HepG2 (cell line): ENCODE measurements at regions not wholly inside any gene's neighbourhood (a gene's known extent, or its start where the extent isn't known, plus 50 kb on each side); places are given as distances from the start of the nearest gene placed in this dataset.

Experiments used
- ATAC-seq: fragments of 200-7000 bp; cut with Tn5 transposase; 3 replicates; pipeline ENCODE4 v1.9.1; 2020; ENCODE audit warnings: mild to moderate bottlenecking, moderate library complexity
- BruUV-seq: library from RNA; stranded (reverse); fragments of 400-500 nt; replicated peaks from 2 replicates; lab custom pipeline; 2021; lab: Mats Ljungman, UMichigan
- CTCF ChIA-PET: fragments of 300-600 bp; formaldehyde crosslinking; extraction: SDS; loops from one replicate; lab custom pipeline; 2021; ENCODE audit warnings: low total read pairs, inconsistent platforms, low intra/inter-chr PET ratio; lab: Yijun Ruan, JAX
- POLR2A ChIA-PET: fragments of 350-600 bp; sonication (Branson Sonifier 250); formaldehyde crosslinking; loops from one replicate; lab custom pipeline; 2020; ENCODE audit warnings: antibody characterized with exemption, inconsistent platforms; lab: Yijun Ruan, JAX
- DNase-seq: peaks from one replicate; pipeline ENCODE4 v3.0.0-alpha.2; 2015; ENCODE audit warnings: low spot score
- FAIRE-seq: peaks from 3 replicates; lab custom pipeline; 2011; peaks lifted over from hg19 to GRCh38; lab: Jason Lieb, UNC
- H2AFZ ChIP-seq: one replicate; pipeline ENCODE4 v1.6.1; 2011; ENCODE audit warnings: low read length, inconsistent platforms
- H3K27ac ChIP-seq: fragments of 300-600 bp; 3 replicates; pipeline ENCODE4 v1.8.0; 2011; ENCODE audit warnings: mixed run types, mild to moderate bottlenecking, mixed read lengths, low read length, inconsistent platforms; ENCODE audit not compliant: insufficient read depth; ENCODE audit errors: extremely low read length
- H3K27me3 ChIP-seq, 2 experiments: fragments of 200-600 bp in 1 of 2; 2 replicates in 1 of 2; 3 replicates in 1 of 2; pipeline versions ENCODE4 v1.6.0 to v1.8.0; 2011; ENCODE audit warnings: low read length in 2 of 2, mild to moderate bottlenecking in 2 of 2, moderate library complexity in 2 of 2, inconsistent platforms in 1 of 2; ENCODE audit not compliant: insufficient read depth in 2 of 2, control insufficient read depth in 1 of 2
- H3K36me3 ChIP-seq, 2 experiments: fragments of 200-600 bp in 1 of 2; replicated peaks in 1 of 2; 2 replicates in 1 of 2; 3 replicates in 1 of 2; pipeline versions ENCODE4 v1.5.1 to v1.8.0; 2011; ENCODE audit warnings: low read length in 2 of 2, inconsistent platforms in 1 of 2; ENCODE audit not compliant: insufficient read depth in 2 of 2, control insufficient read depth in 1 of 2
- H3K4me1 ChIP-seq: 2 replicates; pipeline ENCODE4 v1.5.1; 2012; ENCODE audit warnings: low read length, inconsistent platforms; ENCODE audit not compliant: insufficient read depth
- H3K4me2 ChIP-seq: 2 replicates; pipeline ENCODE4 v1.6.0; 2011; ENCODE audit warnings: low read depth, low read length, inconsistent platforms
- H3K4me3 ChIP-seq, 3 experiments: fragments of 200-600 bp in 1 of 3; sonication (generic), shearing (Covaris generic) in 1 of 3; replicated peaks in 1 of 3; 2 replicates each; pipeline ENCODE4 v1.5.1; 2011 to 2016; ENCODE audit warnings: low read length in 3 of 3, inconsistent platforms in 2 of 3, low read depth in 2 of 3, mild to moderate bottlenecking in 2 of 3, control low read depth in 1 of 3, mixed read lengths in 1 of 3; ENCODE audit not compliant: insufficient read depth in 1 of 3
- H3K79me2 ChIP-seq: one replicate; pipeline ENCODE4 v1.6.1; 2011; ENCODE audit warnings: low read length, inconsistent platforms; ENCODE audit not compliant: insufficient read depth
- H3K9ac ChIP-seq: 2 replicates; pipeline ENCODE4 v1.6.0; 2011; ENCODE audit warnings: mild to moderate bottlenecking, low read depth, low read length, inconsistent platforms; ENCODE audit not compliant: insufficient read depth
- H3K9me3 ChIP-seq: 2 replicates; pipeline ENCODE4 v1.5.1; 2012; ENCODE audit warnings: mild to moderate bottlenecking, low read length
- H4K20me1 ChIP-seq: 2 replicates; pipeline ENCODE4 v1.6.0; 2011; ENCODE audit warnings: inconsistent platforms, mild to moderate bottlenecking, low read length, moderate library complexity; ENCODE audit not compliant: insufficient read depth
- CHD4 ChIP-seq: fragments of 200-600 bp; sonication (generic); IDR thresholded peaks from 2 replicates; pipeline ENCODE4 v1.7.0; 2017; ENCODE audit warnings: mild to moderate bottlenecking, low read length, borderline replicate concordance
- GTF3A ChIP-seq: sonication (generic); formaldehyde crosslinking; conservative IDR thresholded peaks from 2 replicates; pipeline ENCODE4 v1.4.0; 2020; ENCODE audit warnings: mild to moderate bottlenecking, missing genetic modification reagents
- HOXA5 ChIP-seq: sonication (generic); formaldehyde crosslinking; IDR thresholded peaks from 2 replicates; pipeline ENCODE4 v1.4.0; 2020; ENCODE audit warnings: missing genetic modification reagents
- KLF16 ChIP-seq, 2 experiments: sonication (generic) in 1 of 2; formaldehyde crosslinking in 1 of 2; IDR thresholded peaks; 2 replicates each; pipeline versions ENCODE4 v1.6.1 to v1.8.0; 2016 to 2023; ENCODE audit warnings: missing genetic modification reagents in 2 of 2, missing compliant biosample characterization in 1 of 2
- MAFF ChIP-seq: IDR thresholded peaks from 2 replicates; pipeline ENCODE4 v1.6.1; 2011; ENCODE audit warnings: low read depth, low read length, improper control_type of control experiment
- NPAS2 ChIP-seq: sonication (generic); formaldehyde crosslinking; IDR thresholded peaks from 2 replicates; pipeline ENCODE4 v1.8.0; 2022; ENCODE audit warnings: mild to moderate bottlenecking, missing genetic modification reagents, borderline replicate concordance
- ONECUT2 ChIP-seq: sonication (generic); formaldehyde crosslinking; IDR thresholded peaks from 2 replicates; pipeline ENCODE4 v1.4.0; 2020; ENCODE audit warnings: missing genetic modification reagents
- RNF2 ChIP-seq: fragments of 450-650 bp; conservative IDR thresholded peaks from 2 replicates; pipeline ENCODE4 v1.6.1; 2016; ENCODE audit warnings: low read depth
- SIN3B ChIP-seq: fragments of 150-350 bp; IDR thresholded peaks from 2 replicates; pipeline ENCODE4 v1.6.1; 2014; ENCODE audit warnings: low read length
- TGIF2 ChIP-seq: IDR thresholded peaks from 2 replicates; pipeline ENCODE4 v1.6.1; 2016; ENCODE audit warnings: control low read depth, missing compliant biosample characterization
- ZNF10 ChIP-seq: sonication (generic); formaldehyde crosslinking; IDR thresholded peaks from 2 replicates; pipeline ENCODE4 v1.4.0; 2020; ENCODE audit warnings: mild to moderate bottlenecking, low read depth, missing genetic modification reagents, borderline replicate concordance
- ZNF790 ChIP-seq: sonication (generic); formaldehyde crosslinking; IDR thresholded peaks from 2 replicates; pipeline ENCODE4 v1.8.0; 2022; ENCODE audit warnings: missing genetic modification reagents, mild to moderate bottlenecking, borderline replicate concordance
- WGBS: methylation state at CpG from one replicate; pipeline ENCODE4 v1.1.6; 2017; ENCODE audit warnings: low lambda C conversion rate; 5-methylcytosine and 5-hydroxymethylcytosine counted together
- in situ Hi-C: cut with HindIII; loops from 2 replicates; pipeline ENCODE4 v1.10.0; 2017; ENCODE audit warnings: low pct_unique_long_range_greater_than_20kb; ENCODE audit not compliant: extremely low pct_ligation_motif_present
- intact Hi-C: fragments of 100-400 bp; cut with micrococcal nuclease; formaldehyde crosslinking; loops from one replicate; pipeline ENCODE4 v1.10.0; 2022; ENCODE audit not compliant: unreplicated experiment
- TF ChIP-seq, protein P1 (sequence below): sonication (generic); formaldehyde crosslinking; IDR thresholded peaks from 2 replicates; pipeline ENCODE4 v1.5.0; 2020; ENCODE audit warnings: missing genetic modification reagents
- TF ChIP-seq, protein P2 (sequence below): sonication (generic); formaldehyde crosslinking; IDR thresholded peaks from 2 replicates; pipeline ENCODE4 v1.5.1; 2020; ENCODE audit warnings: missing genetic modification reagents, mild to moderate bottlenecking, borderline replicate concordance
- TF ChIP-seq, protein P3 (sequence below): IDR thresholded peaks from 2 replicates; pipeline ENCODE4 v1.6.1; 2012; ENCODE audit warnings: low read length, improper control_type of control experiment

DNA sequence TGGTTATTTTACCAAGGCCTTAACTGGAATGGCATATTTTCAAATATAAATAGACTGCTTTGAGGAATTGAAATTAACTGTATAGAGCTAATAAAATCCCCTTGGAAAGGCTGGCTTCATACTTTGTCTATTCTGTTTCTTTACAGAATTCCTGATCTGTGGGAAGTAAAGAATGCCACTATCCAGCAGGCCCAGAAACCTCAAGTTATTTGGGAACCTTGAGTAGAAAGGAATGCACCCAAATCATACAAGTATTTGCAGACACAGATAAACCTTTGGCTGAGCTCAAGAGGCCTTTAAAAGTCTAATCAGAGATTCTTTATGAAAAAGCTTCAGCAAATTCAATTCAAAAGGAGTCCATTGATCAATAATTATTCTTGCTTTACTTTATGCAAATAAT, 975.7 kb upstream of the PABPC4L start:
- POLR2A ChIA-PET, result no interaction called here

DNA sequence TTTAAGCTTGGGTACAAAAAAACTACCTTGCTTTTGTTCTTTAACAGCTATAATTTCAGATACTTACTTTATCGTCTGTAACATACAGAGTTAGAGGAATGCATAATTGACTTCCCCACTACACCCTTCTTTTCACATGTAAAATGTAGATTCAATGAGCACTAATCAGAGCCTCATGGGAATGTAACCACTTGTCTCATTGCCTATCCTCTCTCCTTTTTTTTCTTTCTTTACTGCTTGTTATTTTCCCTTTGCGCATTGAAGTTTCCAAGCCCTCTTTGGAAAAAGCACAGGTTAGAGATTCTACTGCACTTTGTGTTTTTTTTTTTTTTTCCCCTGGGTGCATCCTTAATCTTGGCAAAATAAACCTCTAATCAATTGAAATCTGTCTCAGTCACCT, 965.1 kb upstream of the PABPC4L start:
- Histone ChIP-seq H3K4me3 (no peak overlapping the region), H3K79me2 (no peaks in the 10 kb centered on the region), H3K4me2 (no peak overlapping the region), H3K36me3 (no peaks in the 10 kb centered on the region), H3K9ac (no peak overlapping the region), H3K27me3 (no peaks in the 10 kb centered on the region), H3K27ac (no peak overlapping the region), H4K20me1 (no peaks in the 10 kb centered on the region), H3K4me1 (no peaks in the 10 kb centered on the region), H3K9me3 (no peaks in the 10 kb centered on the region), H2AFZ (no peak overlapping the region)
- ChIA-PET POLR2A (no interaction called here), CTCF (no interaction called here)
- BruUV-seq, result no TSS peak
- DNase-seq (no peak), FAIRE-seq (no peak), ATAC-seq (no peak)
- intact Hi-C loops (no loop called here), in situ Hi-C loops (no loop called here)
- WGBS, result 92% methylated on average over 2 of the region's 2 CpGs
- TF ChIP-seq CHD4 (no peak), GTF3A (CRISPR knock-in tag) (no peak), TGIF2 (CRISPR knock-in tag) (no peak), ZNF10 (CRISPR knock-in tag) (no peak), HOXA5 (no peak), MAFF (no peak), ONECUT2 (no peak), NPAS2 (no peak)
- TF ChIP-seq, protein P1, sequence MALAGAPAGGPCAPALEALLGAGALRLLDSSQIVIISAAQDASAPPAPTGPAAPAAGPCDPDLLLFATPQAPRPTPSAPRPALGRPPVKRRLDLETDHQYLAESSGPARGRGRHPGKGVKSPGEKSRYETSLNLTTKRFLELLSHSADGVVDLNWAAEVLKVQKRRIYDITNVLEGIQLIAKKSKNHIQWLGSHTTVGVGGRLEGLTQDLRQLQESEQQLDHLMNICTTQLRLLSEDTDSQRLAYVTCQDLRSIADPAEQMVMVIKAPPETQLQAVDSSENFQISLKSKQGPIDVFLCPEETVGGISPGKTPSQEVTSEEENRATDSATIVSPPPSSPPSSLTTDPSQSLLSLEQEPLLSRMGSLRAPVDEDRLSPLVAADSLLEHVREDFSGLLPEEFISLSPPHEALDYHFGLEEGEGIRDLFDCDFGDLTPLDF, result no peak
- TF ChIP-seq, protein P2, sequence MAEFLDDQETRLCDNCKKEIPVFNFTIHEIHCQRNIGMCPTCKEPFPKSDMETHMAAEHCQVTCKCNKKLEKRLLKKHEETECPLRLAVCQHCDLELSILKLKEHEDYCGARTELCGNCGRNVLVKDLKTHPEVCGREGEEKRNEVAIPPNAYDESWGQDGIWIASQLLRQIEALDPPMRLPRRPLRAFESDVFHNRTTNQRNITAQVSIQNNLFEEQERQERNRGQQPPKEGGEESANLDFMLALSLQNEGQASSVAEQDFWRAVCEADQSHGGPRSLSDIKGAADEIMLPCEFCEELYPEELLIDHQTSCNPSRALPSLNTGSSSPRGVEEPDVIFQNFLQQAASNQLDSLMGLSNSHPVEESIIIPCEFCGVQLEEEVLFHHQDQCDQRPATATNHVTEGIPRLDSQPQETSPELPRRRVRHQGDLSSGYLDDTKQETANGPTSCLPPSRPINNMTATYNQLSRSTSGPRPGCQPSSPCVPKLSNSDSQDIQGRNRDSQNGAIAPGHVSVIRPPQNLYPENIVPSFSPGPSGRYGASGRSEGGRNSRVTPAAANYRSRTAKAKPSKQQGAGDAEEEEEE (CRISPR knock-in tag), result no peak

More for the DNA sequence above, 975.7 kb upstream of the PABPC4L start:
- BruUV-seq, result no TSS peak
- H4K20me1 ChIP-seq, result no peaks in the 10 kb centered on the region
- no peaks in the 10 kb centered on the region for H3K36me3 ChIP-seq
- intact Hi-C loops, result no loop called here
- no peaks in the 10 kb centered on the region for H3K79me2 ChIP-seq
- H3K27me3 ChIP-seq, result no peaks in the 10 kb centered on the region
- TF ChIP-seq, protein P3, sequence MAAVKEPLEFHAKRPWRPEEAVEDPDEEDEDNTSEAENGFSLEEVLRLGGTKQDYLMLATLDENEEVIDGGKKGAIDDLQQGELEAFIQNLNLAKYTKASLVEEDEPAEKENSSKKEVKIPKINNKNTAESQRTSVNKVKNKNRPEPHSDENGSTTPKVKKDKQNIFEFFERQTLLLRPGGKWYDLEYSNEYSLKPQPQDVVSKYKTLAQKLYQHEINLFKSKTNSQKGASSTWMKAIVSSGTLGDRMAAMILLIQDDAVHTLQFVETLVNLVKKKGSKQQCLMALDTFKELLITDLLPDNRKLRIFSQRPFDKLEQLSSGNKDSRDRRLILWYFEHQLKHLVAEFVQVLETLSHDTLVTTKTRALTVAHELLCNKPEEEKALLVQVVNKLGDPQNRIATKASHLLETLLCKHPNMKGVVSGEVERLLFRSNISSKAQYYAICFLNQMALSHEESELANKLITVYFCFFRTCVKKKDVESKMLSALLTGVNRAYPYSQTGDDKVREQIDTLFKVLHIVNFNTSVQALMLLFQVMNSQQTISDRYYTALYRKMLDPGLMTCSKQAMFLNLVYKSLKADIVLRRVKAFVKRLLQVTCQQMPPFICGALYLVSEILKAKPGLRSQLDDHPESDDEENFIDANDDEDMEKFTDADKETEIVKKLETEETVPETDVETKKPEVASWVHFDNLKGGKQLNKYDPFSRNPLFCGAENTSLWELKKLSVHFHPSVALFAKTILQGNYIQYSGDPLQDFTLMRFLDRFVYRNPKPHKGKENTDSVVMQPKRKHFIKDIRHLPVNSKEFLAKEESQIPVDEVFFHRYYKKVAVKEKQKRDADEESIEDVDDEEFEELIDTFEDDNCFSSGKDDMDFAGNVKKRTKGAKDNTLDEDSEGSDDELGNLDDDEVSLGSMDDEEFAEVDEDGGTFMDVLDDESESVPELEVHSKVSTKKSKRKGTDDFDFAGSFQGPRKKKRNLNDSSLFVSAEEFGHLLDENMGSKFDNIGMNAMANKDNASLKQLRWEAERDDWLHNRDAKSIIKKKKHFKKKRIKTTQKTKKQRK, result no peak
- TF ChIP-seq KLF16 (CRISPR knock-in tag; IDR thresholded peaks at IDR 0.05) (no peak), SIN3B (no peak), RNF2 (no peak), ZNF790 (no peak)
- H2AFZ ChIP-seq, result no peak overlapping the region
- CTCF ChIA-PET, result no interaction called here
- no peak overlapping the region for H3K4me3 ChIP-seq
- no peak for FAIRE-seq
- H3K4me2 ChIP-seq, result no peak overlapping the region
- no peaks in the 10 kb centered on the region for H3K4me1 ChIP-seq
- no peak for DNase-seq
- no peak overlapping the region for H3K27ac ChIP-seq
- in situ Hi-C loops, result no loop called here
- ATAC-seq, result no peak
- H3K9ac ChIP-seq, result no peak overlapping the region
- no peaks in the 10 kb centered on the region for H3K9me3 ChIP-seq
